Body of pancreas (tissue), 4 donors: ENCODE measurements at regions not wholly inside any gene's neighbourhood (a gene's known extent, or its start where the extent isn't known, plus 50 kb on each side); places are given as distances from the start of the nearest gene placed in this dataset.

ENCODE experiments used
- ATAC-seq: fragments of 150-250 bp; one replicate; pipeline ENCODE4 v1.9.1; 2016
- DNase-seq, 4 donors: peaks; one replicate each; pipeline ENCODE4 v3.0.0-alpha.2; 2019
- H3K27ac ChIP-seq, 4 donors: fragments of 200-600 bp; sonication (generic); 1 replicate in 3 of 4; 2 replicates in 1 of 4; pipeline versions ENCODE4 v1.5.1 to v1.6.1; 2016 to 2019; ENCODE audit warnings: mild to moderate bottlenecking in 1 of 4, mixed read lengths in 1 of 4, moderate library complexity in 1 of 4
- H3K27me3 ChIP-seq, 2 donors: fragments of 200-600 bp; sonication (generic); one replicate each; pipeline ENCODE4 v1.6.0; 2016; ENCODE audit warnings: mild to moderate bottlenecking in 1 of 2
- H3K36me3 ChIP-seq, 2 donors: fragments of 200-600 bp; sonication (generic); replicated peaks in 1 of 2; 2 replicates each; pipeline ENCODE4 v1.5.1; 2016; ENCODE audit warnings: low read depth in 2 of 2; ENCODE audit not compliant: insufficient read depth in 1 of 2
- H3K4me1 ChIP-seq: fragments of 200-600 bp; sonication (generic); one replicate; pipeline ENCODE4 v1.6.0; 2016
- H3K4me3 ChIP-seq, 2 donors: fragments of 200-600 bp; sonication (generic); 1 replicate in 1 of 2; 2 replicates in 1 of 2; pipeline ENCODE4 v1.5.1; 2016 to 2019
- H3K9me3 ChIP-seq, 3 donors: fragments of 200-600 bp; sonication (generic); 1 replicate in 2 of 3; 2 replicates in 1 of 3; pipeline ENCODE4 v1.5.1; 2016
- CTCF ChIP-seq, 7 experiments: fragments of 450-650 bp in 4 of 7; fragments of 200-600 bp in 3 of 7; sonication (generic) in 3 of 7; IDR thresholded peaks; one replicate each; pipeline ENCODE4 v1.5.1; 2016 to 2019; ENCODE audit warnings: antibody characterized with exemption in 7 of 7
- POLR2A ChIP-seq, 3 donors: fragments of 450-650 bp; IDR thresholded peaks; one replicate each; pipeline ENCODE4 v1.6.1; 2016; ENCODE audit warnings: antibody characterized with exemption in 3 of 3, mild to moderate bottlenecking in 2 of 3
- WGBS, 2 donors: methylation state at CpG; one replicate each; pipeline ENCODE4 v1.1.5; 2017; 5-methylcytosine and 5-hydroxymethylcytosine counted together
- intact Hi-C: fragments of 100-400 bp; cut with DNase I; formaldehyde crosslinking; loops from one replicate; pipeline ENCODE4 v1.15.1; 2023

- no peaks in the 10 kb centered on the region for H3K27me3 ChIP-seq
- DNase-seq (no peak), ATAC-seq (no peak)
- no peaks in the 10 kb centered on the region for H3K36me3 ChIP-seq
- WGBS, 2 donors, result 51 to 68% methylated on average over 6 of the region's 6 CpGs
- no peak overlapping the region for H3K4me3 ChIP-seq
- H3K9me3 ChIP-seq, result no peaks in the 10 kb centered on the region
- H3K4me1 ChIP-seq, result no peaks in the 10 kb centered on the region
- H3K27ac ChIP-seq, result no peak overlapping the region
- intact Hi-C loops, result no loop called here
- TF ChIP-seq CTCF (IDR thresholded peaks at IDR 0.05) (no peak), POLR2A (IDR thresholded peaks at IDR 0.05) (no peak)
Measured at GRCh38 chr4:146124023-146124680, 51.4 kb upstream of the LSM6 start.

GRCh38 chr4:146123231-146123630 lies 52.3 kb upstream of the LSM6 start:
- no peak for ATAC-seq
- intact Hi-C loops, result no loop called here
- WGBS, 2 donors, result 77 to 81% methylated on average over 1 of the region's 1 CpG
- no peaks in the 10 kb centered on the region for H3K4me1 ChIP-seq
- no peaks in the 10 kb centered on the region for H3K36me3 ChIP-seq
- no peak for DNase-seq
- no peaks in the 10 kb centered on the region for H3K27me3 ChIP-seq
- no peak overlapping the region for H3K27ac ChIP-seq
- no peak for TF ChIP-seq CTCF (IDR thresholded peaks at IDR 0.05)
- TF ChIP-seq POLR2A (IDR thresholded peaks at IDR 0.05), result no peak
- H3K9me3 ChIP-seq, result no peaks in the 10 kb centered on the region
- H3K4me3 ChIP-seq, result no peak overlapping the region

- TF ChIP-seq CTCF (IDR thresholded peaks at IDR 0.05) (no peak), POLR2A (IDR thresholded peaks at IDR 0.05) (no peak)
- H3K27me3 ChIP-seq, result no peaks in the 10 kb centered on the region
- H3K9me3 ChIP-seq, result no peaks in the 10 kb centered on the region
- DNase-seq, result no peak
- intact Hi-C loops, result no loop called here
- no peak overlapping the region for H3K27ac ChIP-seq
- no peak overlapping the region for H3K4me3 ChIP-seq
- H3K4me1 ChIP-seq, result no peaks in the 10 kb centered on the region
- H3K36me3 ChIP-seq, result no peaks in the 10 kb centered on the region
- WGBS, 2 donors, result 53 to 58% methylated on average over 6 of the region's 6 CpGs
- ATAC-seq, result no peak
Measured at GRCh38 chr4:146122398-146122797, 53.1 kb upstream of the LSM6 start.

GRCh38 chr4:146121757-146122156 lies 53.8 kb upstream of the LSM6 start:
- Histone ChIP-seq H3K4me1 (no peaks in the 10 kb centered on the region), H3K9me3 (no peaks in the 10 kb centered on the region), H3K36me3 (no peaks in the 10 kb centered on the region), H3K4me3 (no peak overlapping the region), H3K27ac (no peak overlapping the region), H3K27me3 (no peaks in the 10 kb centered on the region)
- DNase-seq (no peak), ATAC-seq (no peak)
- TF ChIP-seq CTCF (IDR thresholded peaks at IDR 0.05) (no peak), POLR2A (IDR thresholded peaks at IDR 0.05) (no peak)
- WGBS, 2 donors, result 68 to 80% methylated on average over 3 of the region's 3 CpGs
- intact Hi-C loops, result no loop called here

GRCh38 chr4:146119845-146120404 lies 55.6 kb upstream of the LSM6 start:
- intact Hi-C loops, result no loop called here
- Histone ChIP-seq H3K36me3 (no peaks in the 10 kb centered on the region), H3K9me3 (no peaks in the 10 kb centered on the region), H3K4me1 (no peaks in the 10 kb centered on the region), H3K27ac (no peak overlapping the region), H3K27me3 (no peaks in the 10 kb centered on the region), H3K4me3 (no peak overlapping the region)
- ATAC-seq, result no peak
- 73 to 77% methylated on average over 6 of the region's 6 CpGs for WGBS, 2 donors
- TF ChIP-seq CTCF (IDR thresholded peaks at IDR 0.05), result no peak
- TF ChIP-seq POLR2A (IDR thresholded peaks at IDR 0.05), result no peak
- no peak for DNase-seq
